ENCODE measurements at regions not wholly inside any gene's neighbourhood (a gene's known extent, or its start where the extent isn't known, plus 50 kb on each side); places are given as distances from the start of the nearest gene placed in this dataset.
"Not testable (repeated sequence)": the region's sequence is repeated elsewhere in the genome, so short reads cannot be mapped to it uniquely, and the experiment has no call there.

GRCh38 chr5:158465086-158465972 is 606.4 kb upstream of the CLINT1 start:
- no peak for DNase-seq (ENCODE audit: low spot score)
- in situ Hi-C loops (cut with HindIII; ENCODE audit: low sequenced_read_pairs): no loop called here

GRCh38 chr5:158464383-158464782 is 605.4 kb upstream of the CLINT1 start:
- in situ Hi-C loops (cut with HindIII; ENCODE audit: low sequenced_read_pairs): no loop called here

GRCh38 chr5:158463938-158464337 is 605.0 kb upstream of the CLINT1 start:
- in situ Hi-C loops (cut with HindIII; ENCODE audit: low sequenced_read_pairs): no loop called here
- no peak for DNase-seq (ENCODE audit: low spot score)

More at GRCh38 chr5:158464383-158464782, 605.4 kb upstream of the CLINT1 start:
- no peak for DNase-seq (ENCODE audit: low spot score)

GRCh38 chr5:158463188-158463587 is 604.2 kb upstream of the CLINT1 start:
- in situ Hi-C loops (cut with HindIII; ENCODE audit: low sequenced_read_pairs): no loop called here
- no peak for DNase-seq (ENCODE audit: low spot score)

GRCh38 chr5:158462349-158463114 is 603.6 kb upstream of the CLINT1 start:
- DNase-seq (ENCODE audit: low spot score): no peak
- in situ Hi-C loops (cut with HindIII; ENCODE audit: low sequenced_read_pairs): no loop called here

- in situ Hi-C loops (cut with HindIII; ENCODE audit: low sequenced_read_pairs): no loop called here
- no peak for DNase-seq (ENCODE audit: low spot score)
Measured at GRCh38 chr5:158461240-158461854, 602.4 kb upstream of the CLINT1 start.

GRCh38 chr5:158458086-158458485 is 599.1 kb upstream of the CLINT1 start:
- in situ Hi-C loops (cut with HindIII; ENCODE audit: low sequenced_read_pairs): no loop called here
- DNase-seq (ENCODE audit: low spot score): no peak

- DNase-seq (ENCODE audit: low spot score): no peak
- in situ Hi-C loops (cut with HindIII; ENCODE audit: low sequenced_read_pairs): no loop called here
Measured at GRCh38 chr5:158456756-158457155, 597.8 kb upstream of the CLINT1 start.

- DNase-seq (ENCODE audit: low spot score): no peak
- in situ Hi-C loops (cut with HindIII; ENCODE audit: low sequenced_read_pairs): no loop called here
Measured at GRCh38 chr5:158456241-158456640, 597.3 kb upstream of the CLINT1 start.

GRCh38 chr5:158451993-158452672 is 593.2 kb upstream of the CLINT1 start:
- in situ Hi-C loops (cut with HindIII; ENCODE audit: low sequenced_read_pairs): no loop called here
- DNase-seq (ENCODE audit: low spot score): no peak

GRCh38 chr5:158451203-158451992 is 592.5 kb upstream of the CLINT1 start:
- DNase-seq (ENCODE audit: low spot score): no peak
- in situ Hi-C loops (cut with HindIII; ENCODE audit: low sequenced_read_pairs): no loop called here

GRCh38 chr5:158450751-158451171 is 591.8 kb upstream of the CLINT1 start:
- in situ Hi-C loops (cut with HindIII; ENCODE audit: low sequenced_read_pairs): no loop called here
- DNase-seq (ENCODE audit: low spot score): no peak

- DNase-seq (ENCODE audit: low spot score); in situ Hi-C loops (cut with HindIII; ENCODE audit: low sequenced_read_pairs): not testable (repeated sequence)
Measured at GRCh38 chr5:158446761-158447160, 587.8 kb upstream of the CLINT1 start.

- in situ Hi-C loops (cut with HindIII; ENCODE audit: low sequenced_read_pairs); DNase-seq (ENCODE audit: low spot score): not testable (repeated sequence)
Measured at GRCh38 chr5:158439204-158439603, 580.3 kb upstream of the CLINT1 start.

- DNase-seq (ENCODE audit: low spot score): no peak
- in situ Hi-C loops (cut with HindIII; ENCODE audit: low sequenced_read_pairs): no loop called here
Measured at GRCh38 chr5:158436271-158437065, 577.5 kb upstream of the CLINT1 start.

GRCh38 chr5:158435161-158435616 is 576.2 kb upstream of the CLINT1 start:
- in situ Hi-C loops (cut with HindIII; ENCODE audit: low sequenced_read_pairs): no loop called here
- DNase-seq (ENCODE audit: low spot score): no peak

- DNase-seq (ENCODE audit: low spot score): no peak
- in situ Hi-C loops (cut with HindIII; ENCODE audit: low sequenced_read_pairs): no loop called here
Measured at GRCh38 chr5:158434749-158435148, 575.8 kb upstream of the CLINT1 start.

GRCh38 chr5:158433634-158434033 is 574.7 kb upstream of the CLINT1 start:
- DNase-seq (ENCODE audit: low spot score): no peak
- in situ Hi-C loops (cut with HindIII; ENCODE audit: low sequenced_read_pairs): no loop called here

Data from G401 (cell line).